Activated CD4-positive, alpha-beta memory T cell treated with anti-CD3 and anti-CD28 coated beads, Interleukin-2, amount 10 ng/mL, durations not matched to agents 7 days and 5 days (primary cell): ENCODE measurements at regions not wholly inside any gene's neighbourhood (a gene's known extent, or its start where the extent isn't known, plus 50 kb on each side); places are given as distances from the start of the nearest gene placed in this dataset.
"Not testable (repeated sequence)": the region's sequence is repeated elsewhere in the genome, so short reads cannot be mapped to it uniquely, and the experiment has no call there.

ENCODE experiments used
- CTCF ChIA-PET: fragments of 350-600 bp; sonication (Branson Sonifier 250); formaldehyde crosslinking; loops from one replicate; lab custom pipeline; 2021; ENCODE audit warnings: antibody characterized with exemption, inconsistent platforms; lab: Charles Lee
- POLR2A ChIA-PET: fragments of 350-600 bp; sonication (Branson Sonifier 250); formaldehyde crosslinking; loops from one replicate; lab custom pipeline; 2021; ENCODE audit warnings: antibody characterized with exemption; lab: Charles Lee
- DNase-seq: peaks from one replicate; pipeline ENCODE4 v3.0.0-alpha.2; 2020
- H3K27ac Mint-ChIP-seq: one replicate; pipeline ENCODE4 v1.8.0; 2021; ENCODE audit warnings: mild to moderate bottlenecking, mixed read lengths
- H3K27me3 Mint-ChIP-seq: one replicate; pipeline ENCODE4 v1.8.0; 2021; ENCODE audit warnings: mixed read lengths
- H3K36me3 Mint-ChIP-seq: one replicate; pipeline ENCODE4 v1.8.0; 2021; ENCODE audit warnings: low read depth, mixed read lengths
- H3K4me1 Mint-ChIP-seq: one replicate; pipeline ENCODE4 v1.8.0; 2021; ENCODE audit warnings: mixed read lengths
- H3K4me3 Mint-ChIP-seq: one replicate; pipeline ENCODE4 v1.8.0; 2021; ENCODE audit warnings: mild to moderate bottlenecking, mixed read lengths
- H3K9me3 Mint-ChIP-seq: one replicate; pipeline ENCODE4 v1.8.0; 2021; ENCODE audit warnings: mixed read lengths

- no peak overlapping the region for H3K27ac Mint-ChIP-seq
- H3K9me3 Mint-ChIP-seq = no peaks in the 10 kb centered on the region
- POLR2A ChIA-PET = no interaction called here
- H3K27me3 Mint-ChIP-seq = no peaks in the 10 kb centered on the region
- DNase-seq = no peak
- no peak overlapping the region for H3K4me3 Mint-ChIP-seq
- peaks cover 18% of the 10 kb centered on the region for H3K4me1 Mint-ChIP-seq
- CTCF ChIA-PET = interaction anchor here (1.2 kb wide), 1 partner anchor 97 kb away, joined by 3 read pairs; a partner anchor contains a TSS
- H3K36me3 Mint-ChIP-seq = peaks cover 19% of the 10 kb centered on the region
Measured at GRCh38 chr19:7400815-7401214, 52.1 kb downstream of the ARHGEF18 start.

- peaks cover 10% of the 10 kb centered on the region for H3K4me1 Mint-ChIP-seq
- peaks cover 21% of the 10 kb centered on the region for H3K36me3 Mint-ChIP-seq
- no peaks in the 10 kb centered on the region for H3K27me3 Mint-ChIP-seq
- no peak overlapping the region for H3K4me3 Mint-ChIP-seq
- H3K27ac Mint-ChIP-seq = no peak overlapping the region
- H3K9me3 Mint-ChIP-seq = no peaks in the 10 kb centered on the region
- POLR2A ChIA-PET = interaction anchor here (0.6 kb wide), 1 partner anchor 17 kb away, joined by 3 read pairs; no protein-coding TSS in a partner anchor
- CTCF ChIA-PET = interaction anchor here (1.2 kb wide), 1 partner anchor 96 kb away, joined by 3 read pairs; a partner anchor contains a TSS
- no peak for DNase-seq
Measured at GRCh38 chr19:7401694-7402093, 53.0 kb downstream of the ARHGEF18 start.

GRCh38 chr19:7405482-7405881 is 56.7 kb downstream of the ARHGEF18 start:
- H3K27me3 Mint-ChIP-seq, CTCF ChIA-PET, H3K27ac Mint-ChIP-seq, POLR2A ChIA-PET, H3K9me3 Mint-ChIP-seq, H3K4me3 Mint-ChIP-seq, DNase-seq, H3K4me1 Mint-ChIP-seq: not testable (repeated sequence)
- H3K36me3 Mint-ChIP-seq = peaks cover 20% of the 10 kb centered on the region

- peaks cover 20% of the 10 kb centered on the region for H3K36me3 Mint-ChIP-seq
- H3K4me3 Mint-ChIP-seq = no peak overlapping the region
- ChIA-PET POLR2A (no interaction called here), CTCF (no interaction called here)
- no peak for DNase-seq
- no peak overlapping the region for H3K27ac Mint-ChIP-seq
- H3K27me3 Mint-ChIP-seq = no peaks in the 10 kb centered on the region
- peaks cover 8% of the 10 kb centered on the region for H3K4me1 Mint-ChIP-seq
- no peaks in the 10 kb centered on the region for H3K9me3 Mint-ChIP-seq
Measured at GRCh38 chr19:7408251-7408650, 59.5 kb downstream of the ARHGEF18 start.

- DNase-seq = no peak
- no peaks in the 10 kb centered on the region for H3K27me3 Mint-ChIP-seq
- no peak overlapping the region for H3K4me3 Mint-ChIP-seq
- no peaks in the 10 kb centered on the region for H3K9me3 Mint-ChIP-seq
- CTCF ChIA-PET = no interaction called here
- peaks cover 6% of the 10 kb centered on the region for H3K4me1 Mint-ChIP-seq
- peaks cover 17% of the 10 kb centered on the region for H3K36me3 Mint-ChIP-seq
- H3K27ac Mint-ChIP-seq = no peak overlapping the region
- POLR2A ChIA-PET = no interaction called here
Measured at GRCh38 chr19:7410946-7411345, 62.2 kb downstream of the ARHGEF18 start.

- no peaks in the 10 kb centered on the region for H3K27me3 Mint-ChIP-seq
- H3K9me3 Mint-ChIP-seq = no peaks in the 10 kb centered on the region
- H3K36me3 Mint-ChIP-seq = peaks cover 15% of the 10 kb centered on the region
- no peak overlapping the region for H3K27ac Mint-ChIP-seq
- DNase-seq = no peak
- no peak overlapping the region for H3K4me3 Mint-ChIP-seq
- ChIA-PET CTCF (no interaction called here), POLR2A (interaction anchor here (0.7 kb wide), 1 partner anchor 14 kb away, joined by 3 read pairs; no protein-coding TSS in a partner anchor)
- H3K4me1 Mint-ChIP-seq = peaks cover 4% of the 10 kb centered on the region
Measured at GRCh38 chr19:7413629-7414028, 64.9 kb downstream of the ARHGEF18 start.

- POLR2A ChIA-PET = interaction anchor here (0.9 to 1.2 kb wide), 2 partner anchors 10 to 119 kb away, joined by 3 read pairs; no protein-coding TSS in a partner anchor
- Mint-ChIP-seq H3K4me1 (peaks cover 3% of the 10 kb centered on the region), H3K4me3 (no peak overlapping the region), H3K9me3 (no peaks in the 10 kb centered on the region), H3K36me3 (peaks cover 15% of the 10 kb centered on the region), H3K27ac (no peak overlapping the region), H3K27me3 (no peaks in the 10 kb centered on the region)
- CTCF ChIA-PET = interaction anchor here (0.6 kb wide), 1 partner anchor 79 kb away, joined by 3 read pairs; no protein-coding TSS in a partner anchor
- DNase-seq = no peak
Measured at GRCh38 chr19:7415163-7415856, 66.6 kb downstream of the ARHGEF18 start.

GRCh38 chr19:7415857-7416371 is 67.2 kb downstream of the ARHGEF18 start:
- DNase-seq = no peak
- H3K36me3 Mint-ChIP-seq = peaks cover 17% of the 10 kb centered on the region
- CTCF ChIA-PET = interaction anchor here (0.6 kb wide), 1 partner anchor 150 kb away, joined by 3 read pairs; no protein-coding TSS in a partner anchor
- no peaks in the 10 kb centered on the region for H3K27me3 Mint-ChIP-seq
- H3K4me3 Mint-ChIP-seq = no peak overlapping the region
- peaks cover 3% of the 10 kb centered on the region for H3K4me1 Mint-ChIP-seq
- H3K27ac Mint-ChIP-seq = no peak overlapping the region
- H3K9me3 Mint-ChIP-seq = no peaks in the 10 kb centered on the region
- POLR2A ChIA-PET = interaction anchor here (0.9 to 1.2 kb wide), 2 partner anchors 10 to 118 kb away, joined by 3 read pairs; no protein-coding TSS in a partner anchor

- Mint-ChIP-seq H3K27me3 (no peaks in the 10 kb centered on the region), H3K27ac (no peak overlapping the region), H3K4me3 (no peak overlapping the region), H3K4me1 (no peaks in the 10 kb centered on the region), H3K36me3 (peaks cover 23% of the 10 kb centered on the region), H3K9me3 (no peaks in the 10 kb centered on the region)
- DNase-seq = no peak
- POLR2A ChIA-PET = no interaction called here
- CTCF ChIA-PET = no interaction called here
Measured at GRCh38 chr19:7417671-7418324, 69.1 kb downstream of the ARHGEF18 start.

GRCh38 chr19:7418596-7418995 is 69.9 kb downstream of the ARHGEF18 start:
- H3K27ac Mint-ChIP-seq = no peak overlapping the region
- H3K27me3 Mint-ChIP-seq = no peaks in the 10 kb centered on the region
- H3K36me3 Mint-ChIP-seq = peaks cover 25% of the 10 kb centered on the region
- CTCF ChIA-PET = no interaction called here
- H3K4me1 Mint-ChIP-seq = no peaks in the 10 kb centered on the region
- POLR2A ChIA-PET = no interaction called here
- no peak overlapping the region for H3K4me3 Mint-ChIP-seq
- no peaks in the 10 kb centered on the region for H3K9me3 Mint-ChIP-seq
- DNase-seq = no peak

GRCh38 chr19:7419153-7419552 is 69.7 kb downstream of the PEX11G start:
- H3K36me3 Mint-ChIP-seq = peaks cover 26% of the 10 kb centered on the region
- no peak overlapping the region for H3K4me3 Mint-ChIP-seq
- no peaks in the 10 kb centered on the region for H3K27me3 Mint-ChIP-seq
- POLR2A ChIA-PET = no interaction called here
- H3K9me3 Mint-ChIP-seq = no peaks in the 10 kb centered on the region
- H3K27ac Mint-ChIP-seq = no peak overlapping the region
- H3K4me1 Mint-ChIP-seq = no peaks in the 10 kb centered on the region
- CTCF ChIA-PET = no interaction called here
- DNase-seq = no peak

GRCh38 chr19:7419777-7420439 is 68.9 kb downstream of the PEX11G start:
- no peak overlapping the region for H3K27ac Mint-ChIP-seq
- H3K4me1 Mint-ChIP-seq = no peaks in the 10 kb centered on the region
- no peaks in the 10 kb centered on the region for H3K27me3 Mint-ChIP-seq
- ChIA-PET POLR2A (no interaction called here), CTCF (no interaction called here)
- H3K4me3 Mint-ChIP-seq = no peak overlapping the region
- no peak for DNase-seq
- H3K36me3 Mint-ChIP-seq = peaks cover 26% of the 10 kb centered on the region
- H3K9me3 Mint-ChIP-seq = no peaks in the 10 kb centered on the region
